Stomach (tissue), 8 donors: ENCODE measurements at regions not wholly inside any gene's neighbourhood (a gene's known extent, or its start where the extent isn't known, plus 50 kb on each side); places are given as distances from the start of the nearest gene placed in this dataset.

Source experiments
- DNase-seq, 2 donors: peaks; one replicate each; pipeline versions ENCODE4 v3.0.0 to v3.0.0-alpha.2; 2013 to 2019
- H3K27ac ChIP-seq, 5 donors: fragments of 200-600 bp in 4 of 5; sonication (generic) in 4 of 5; one replicate each; pipeline ENCODE4 v1.5.1; 2013 to 2019; ENCODE audit warnings: mild to moderate bottlenecking in 1 of 5, moderate library complexity in 1 of 5
- H3K27me3 ChIP-seq, 3 donors: fragments of 200-600 bp; sonication (generic); one replicate each; pipeline ENCODE4 v1.5.1; 2017 to 2019; ENCODE audit warnings: mixed run types in 1 of 3
- H3K36me3 ChIP-seq, 4 donors: fragments of 200-600 bp; sonication (generic); 1 replicate in 3 of 4; 2 replicates in 1 of 4; pipeline ENCODE4 v1.5.1; 2016 to 2019
- H3K4me1 ChIP-seq, 4 donors: fragments of 200-600 bp; sonication (generic); one replicate each; pipeline ENCODE4 v1.5.1; 2016 to 2019
- H3K4me3 ChIP-seq, 4 donors: fragments of 200-600 bp; sonication (generic) in 3 of 4; one replicate each; pipeline ENCODE4 v1.5.1; 2016 to 2019; ENCODE audit warnings: mild to moderate bottlenecking in 1 of 4
- H3K9me3 ChIP-seq, 4 donors: fragments of 200-600 bp; sonication (generic); one replicate each; pipeline ENCODE4 v1.5.1; 2016 to 2019
- EP300 ChIP-seq: sonication (generic); formaldehyde crosslinking; IDR thresholded peaks from one replicate; pipeline ENCODE4 v1.6.1; 2017; ENCODE audit warnings: antibody characterized with exemption
- POLR2A ChIP-seq, 4 donors: fragments of 450-650 bp; IDR thresholded peaks; one replicate each; pipeline ENCODE4 v1.6.1; 2016; ENCODE audit warnings: antibody characterized with exemption in 4 of 4, control low read depth in 2 of 4, mild to moderate bottlenecking in 1 of 4, moderate library complexity in 1 of 4
- POLR2AphosphoS5 ChIP-seq, 3 donors: sonication (generic); formaldehyde crosslinking; IDR thresholded peaks; one replicate each; pipeline ENCODE4 v1.6.1; 2016; ENCODE audit warnings: antibody characterized with exemption in 3 of 3
- WGBS, 5 donors: extraction: QIAGEN DNeasy Blood & Tissue Kit in 3 of 5; methylation state at CpG; one replicate each; pipeline versions ENCODE4 v1.1.5 to v1.1.7; 2013 to 2018; 5-methylcytosine and 5-hydroxymethylcytosine counted together
- intact Hi-C: fragments of 100-400 bp; cut with DNase I; formaldehyde crosslinking; loops from one replicate; pipeline ENCODE4 v1.15.1; 2023; ENCODE audit warnings: low total_unique reads
- TF ChIP-seq, protein P1 (sequence below), 7 experiments: fragments of 450-650 bp in 4 of 7; fragments of 200-600 bp in 3 of 7; sonication (generic) in 3 of 7; IDR thresholded peaks; one replicate each; pipeline ENCODE4 v1.5.1; 2016 to 2019; ENCODE audit warnings: antibody characterized with exemption in 7 of 7, control low read depth in 2 of 7, mild to moderate bottlenecking in 1 of 7
- donor health status: healthy with polysubstance abuse.
- donor health status: Bipolar disorder and iron deficiency.
- donor health status: healthy.

DNA sequence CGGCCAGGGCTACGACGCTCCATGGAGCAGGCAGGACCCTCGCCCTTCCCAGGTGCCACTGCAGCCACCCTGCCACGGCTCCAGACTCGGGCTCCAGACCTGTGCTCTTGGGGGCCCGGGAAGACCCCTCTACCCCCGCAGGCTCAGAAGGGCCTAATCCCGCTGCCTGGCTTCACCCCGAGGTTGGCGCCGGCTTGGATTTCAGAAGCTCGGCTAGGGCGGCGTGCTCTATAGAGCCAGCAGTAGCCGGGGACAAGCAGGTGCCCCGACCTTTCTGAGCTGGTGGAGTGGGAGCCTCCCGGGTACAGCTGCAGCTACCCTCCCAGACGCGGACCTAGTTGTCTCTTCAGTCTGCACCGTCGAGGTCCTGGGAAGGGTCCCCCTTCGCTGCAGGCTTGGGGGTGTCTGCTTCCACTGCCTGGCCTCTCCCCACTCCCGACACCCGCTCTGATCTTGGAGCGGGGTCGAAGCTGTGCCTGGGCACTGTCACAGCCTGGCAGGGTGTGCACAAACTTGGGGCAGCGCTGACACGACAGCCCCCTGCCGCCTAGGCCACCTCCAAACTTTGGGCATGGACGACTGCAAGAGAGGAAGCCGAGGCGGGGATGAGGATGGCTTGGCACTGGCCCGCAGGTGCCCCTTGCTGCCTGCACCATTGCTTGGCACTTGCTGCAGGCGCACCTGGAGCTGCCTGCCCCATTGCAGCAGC is 1366.1 kb upstream of the CDH9 start:
- Histone ChIP-seq H3K27me3 (no peaks in the 10 kb centered on the region), H3K4me3 (no peak overlapping the region), H3K4me1 (no peaks in the 10 kb centered on the region), H3K9me3 (peaks cover 3 to 18% (median 11%) of the 10 kb centered on the region in 4 donors), H3K36me3 (no peaks in the 10 kb centered on the region), H3K27ac (no peak overlapping the region)
- 90 to 96% (median 95%) methylated on average over 22 to 35 of the region's 35 CpGs for WGBS, 5 donors
- intact Hi-C loops = no loop called here
- TF ChIP-seq, protein P1, sequence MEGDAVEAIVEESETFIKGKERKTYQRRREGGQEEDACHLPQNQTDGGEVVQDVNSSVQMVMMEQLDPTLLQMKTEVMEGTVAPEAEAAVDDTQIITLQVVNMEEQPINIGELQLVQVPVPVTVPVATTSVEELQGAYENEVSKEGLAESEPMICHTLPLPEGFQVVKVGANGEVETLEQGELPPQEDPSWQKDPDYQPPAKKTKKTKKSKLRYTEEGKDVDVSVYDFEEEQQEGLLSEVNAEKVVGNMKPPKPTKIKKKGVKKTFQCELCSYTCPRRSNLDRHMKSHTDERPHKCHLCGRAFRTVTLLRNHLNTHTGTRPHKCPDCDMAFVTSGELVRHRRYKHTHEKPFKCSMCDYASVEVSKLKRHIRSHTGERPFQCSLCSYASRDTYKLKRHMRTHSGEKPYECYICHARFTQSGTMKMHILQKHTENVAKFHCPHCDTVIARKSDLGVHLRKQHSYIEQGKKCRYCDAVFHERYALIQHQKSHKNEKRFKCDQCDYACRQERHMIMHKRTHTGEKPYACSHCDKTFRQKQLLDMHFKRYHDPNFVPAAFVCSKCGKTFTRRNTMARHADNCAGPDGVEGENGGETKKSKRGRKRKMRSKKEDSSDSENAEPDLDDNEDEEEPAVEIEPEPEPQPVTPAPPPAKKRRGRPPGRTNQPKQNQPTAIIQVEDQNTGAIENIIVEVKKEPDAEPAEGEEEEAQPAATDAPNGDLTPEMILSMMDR (IDR thresholded peaks at IDR 0.05) = no peak
- no peak for TF ChIP-seq POLR2AphosphoS5 (IDR thresholded peaks at IDR 0.05)
- TF ChIP-seq POLR2A (IDR thresholded peaks at IDR 0.05) = no peak
- no peak for TF ChIP-seq EP300
- no peak for DNase-seq

DNA sequence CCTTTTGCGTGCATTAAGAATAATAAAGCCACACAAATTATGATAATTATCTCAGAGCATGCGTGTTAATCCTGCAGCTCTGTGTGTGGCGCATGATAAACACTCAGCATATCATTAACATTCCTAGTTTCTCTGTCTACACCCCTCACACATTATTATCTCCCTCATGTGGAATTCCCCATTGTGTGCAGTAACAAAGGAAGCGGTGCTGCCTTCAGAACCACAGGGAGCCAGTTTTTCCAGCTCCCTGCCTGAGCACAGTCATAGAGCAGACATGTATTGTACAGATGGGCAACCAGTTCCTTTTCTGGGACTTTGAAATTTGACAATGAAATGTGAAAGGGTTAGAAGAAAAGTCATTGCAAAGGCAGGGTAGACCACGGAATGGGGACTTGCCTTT is 1365.5 kb upstream of the CDH9 start:
- no peak for DNase-seq
- no peak overlapping the region for H3K27ac ChIP-seq
- no peaks in the 10 kb centered on the region for H3K27me3 ChIP-seq
- no peaks in the 10 kb centered on the region for H3K36me3 ChIP-seq
- no peak for TF ChIP-seq EP300
- TF ChIP-seq POLR2AphosphoS5 (IDR thresholded peaks at IDR 0.05) = no peak
- no peak for TF ChIP-seq POLR2A (IDR thresholded peaks at IDR 0.05)
- TF ChIP-seq, protein P1 (IDR thresholded peaks at IDR 0.05) = no peak
- H3K9me3 ChIP-seq = peaks cover 3 to 18% (median 11%) of the 10 kb centered on the region in 4 donors
- intact Hi-C loops = no loop called here
- WGBS, 5 donors = 54 to 66% (median 58%) methylated on average over 5 of the region's 5 CpGs
- no peaks in the 10 kb centered on the region for H3K4me1 ChIP-seq
- H3K4me3 ChIP-seq = no peak overlapping the region

DNA sequence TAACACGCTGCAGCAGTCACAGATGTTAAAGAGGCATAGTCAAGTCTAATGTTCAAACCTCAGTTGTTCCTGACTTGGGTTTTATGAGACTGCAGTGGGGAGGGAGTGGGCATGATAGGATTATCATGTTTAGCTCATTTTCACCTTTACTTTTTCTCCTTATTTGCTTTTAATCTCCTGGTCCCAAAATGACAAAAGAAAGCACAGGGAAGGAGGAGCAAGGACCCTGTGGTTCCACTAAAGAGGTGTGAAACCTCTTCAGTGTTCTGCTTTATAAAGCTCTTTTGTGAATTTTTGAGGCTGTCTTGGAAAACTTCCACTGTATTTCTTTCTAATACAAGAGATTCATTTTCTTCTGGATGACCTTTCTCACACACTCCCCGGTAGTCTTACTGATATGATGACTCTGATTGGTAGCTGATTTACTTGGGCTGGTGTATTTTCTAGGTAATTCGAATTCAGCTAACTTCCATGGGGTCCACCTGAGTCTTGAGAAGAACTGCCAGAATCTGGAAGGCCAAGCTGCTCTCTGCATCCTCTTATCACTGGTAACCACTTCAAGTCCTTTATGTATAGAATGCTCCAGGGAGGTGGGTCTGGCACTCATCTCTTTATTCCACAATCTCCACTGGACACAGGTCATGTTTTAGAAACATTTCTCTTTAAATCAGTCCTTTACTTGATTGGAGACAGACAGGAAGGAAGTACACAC is 1364.4 kb upstream of the CDH9 start:
- DNase-seq = no peak
- no peak overlapping the region for H3K27ac ChIP-seq
- 61 to 77% (median 68%) methylated on average over 3 of the region's 3 CpGs for WGBS, 5 donors
- peaks cover 3 to 17% (median 11%) of the 10 kb centered on the region in 4 donors for H3K9me3 ChIP-seq
- no peaks in the 10 kb centered on the region for H3K27me3 ChIP-seq
- no peak overlapping the region for H3K4me3 ChIP-seq
- H3K4me1 ChIP-seq = no peaks in the 10 kb centered on the region
- TF ChIP-seq EP300 = no peak
- no peaks in the 10 kb centered on the region for H3K36me3 ChIP-seq
- intact Hi-C loops = no loop called here

DNA sequence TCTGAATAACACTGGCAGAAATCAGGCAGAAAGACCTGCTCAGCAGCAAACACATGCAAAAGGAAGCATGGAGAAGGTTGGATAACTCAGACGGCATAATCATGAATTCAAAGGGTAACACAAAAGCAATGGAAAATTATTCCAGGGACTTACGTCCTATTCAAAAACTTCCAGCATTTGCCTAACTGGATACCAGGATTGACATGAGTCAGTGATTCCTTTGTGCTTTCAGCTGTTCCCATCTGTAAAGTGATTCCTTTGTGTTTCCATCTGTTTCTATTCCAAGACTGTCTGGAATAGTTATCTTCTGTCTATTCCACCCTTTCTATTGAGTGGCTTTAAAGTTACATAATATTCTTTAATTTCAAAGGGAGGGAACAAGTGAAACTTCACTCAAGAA is 1361.7 kb upstream of the CDH9 start:
- no peak overlapping the region for H3K27ac ChIP-seq
- TF ChIP-seq POLR2A (IDR thresholded peaks at IDR 0.05) (no peak), POLR2AphosphoS5 (IDR thresholded peaks at IDR 0.05) (no peak), EP300 (no peak)
- TF ChIP-seq, protein P1 (IDR thresholded peaks at IDR 0.05) = no peak
- no peak for DNase-seq
- no peaks in the 10 kb centered on the region for H3K4me1 ChIP-seq
- H3K9me3 ChIP-seq = peaks cover 3 to 13% (median 9%) of the 10 kb centered on the region in 4 donors
- H3K36me3 ChIP-seq = no peaks in the 10 kb centered on the region
- no peaks in the 10 kb centered on the region for H3K27me3 ChIP-seq
- intact Hi-C loops = no loop called here
- H3K4me3 ChIP-seq = no peak overlapping the region
- 76 to 84% (median 77%) methylated on average over 2 of the region's 2 CpGs for WGBS, 5 donors

DNA sequence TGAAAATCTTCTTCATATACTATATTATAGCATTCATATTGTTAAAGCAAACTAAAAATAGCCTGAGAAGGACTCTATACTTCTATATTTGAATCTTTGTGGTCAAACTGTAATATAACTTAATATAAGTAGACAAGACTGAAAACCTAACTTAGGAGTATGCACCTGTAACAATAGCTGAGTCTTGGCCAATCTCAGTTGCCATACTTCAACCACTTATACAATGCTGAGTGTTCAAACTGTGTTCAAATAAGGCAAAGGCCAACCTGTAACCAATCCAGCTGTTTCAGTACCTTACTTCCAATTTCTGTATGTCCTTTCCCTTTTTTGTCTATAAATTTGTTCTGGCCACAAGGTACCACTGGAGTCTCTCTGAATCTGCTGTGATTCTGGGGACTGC is 1360.8 kb upstream of the CDH9 start:
- TF ChIP-seq POLR2A (IDR thresholded peaks at IDR 0.05) = no peak
- TF ChIP-seq EP300 = no peak
- TF ChIP-seq, protein P1 (IDR thresholded peaks at IDR 0.05) = no peak
- no peak for TF ChIP-seq POLR2AphosphoS5 (IDR thresholded peaks at IDR 0.05)
- no peak overlapping the region for H3K4me3 ChIP-seq
- intact Hi-C loops = no loop called here
- peaks cover 0 to 5% (median 1%) of the 10 kb centered on the region in 4 donors for H3K9me3 ChIP-seq
- DNase-seq = no peak
- H3K4me1 ChIP-seq = no peaks in the 10 kb centered on the region
- no peaks in the 10 kb centered on the region for H3K27me3 ChIP-seq
- no peak overlapping the region for H3K27ac ChIP-seq
- H3K36me3 ChIP-seq = no peaks in the 10 kb centered on the region
